PFSK-1 (cell line): ENCODE measurements at regions not wholly inside any gene's neighbourhood (a gene's known extent, or its start where the extent isn't known, plus 50 kb on each side); places are given as distances from the start of the nearest gene placed in this dataset.

Source experiments
- FOXP2 ChIP-seq: optimal IDR thresholded peaks from 2 replicates; pipeline ENCODE3; 2011; ENCODE audit warnings: borderline replicate concordance, control low read depth, inconsistent platforms; ENCODE audit not compliant: insufficient read depth; ENCODE audit errors: extremely low read length, extremely low read depth
- POLR2AphosphoS5 ChIP-seq: IDR thresholded peaks from 2 replicates; pipeline ENCODE4 v1.6.1; 2012; ENCODE audit warnings: low read depth, mild to moderate bottlenecking, control low read depth, low read length, moderate library complexity
- REST ChIP-seq, 2 experiments: IDR thresholded peaks; 2 replicates each; pipeline versions ENCODE4 v1.6.1 to v1.8.0; 2011 to 2012; ENCODE audit warnings: low read depth in 2 of 2, low read length in 2 of 2, control low read depth in 1 of 2, inconsistent platforms in 1 of 2, mild to moderate bottlenecking in 1 of 2, moderate library complexity in 1 of 2; ENCODE audit not compliant: insufficient read depth in 1 of 2
- SIN3A ChIP-seq: IDR thresholded peaks from 2 replicates; pipeline ENCODE4 v1.6.1; 2012; ENCODE audit warnings: mild to moderate bottlenecking, low read length, moderate library complexity, borderline replicate concordance; ENCODE audit not compliant: insufficient read depth
- TAF1 ChIP-seq: IDR thresholded peaks from 2 replicates; pipeline ENCODE4 v1.6.1; 2012; ENCODE audit warnings: low read length, control low read depth, borderline replicate concordance; ENCODE audit not compliant: insufficient read depth

- no peak for TF ChIP-seq TAF1
- TF ChIP-seq POLR2AphosphoS5: no peak
- TF ChIP-seq SIN3A: no peak
- TF ChIP-seq FOXP2: no peak
- TF ChIP-seq REST (IDR thresholded peaks at IDR 0.05; ENCODE audit: insufficient read depth in 1 of 2, low read depth in 2 of 2, low read length in 2 of 2): no peak
These were observed 1624.7 kb downstream of the ARAP2 start for GRCh38 chr4:34619531-34620162.

GRCh38 chr4:34628471-34628870 lies 1615.8 kb downstream of the ARAP2 start:
- TF ChIP-seq FOXP2 (no peak), REST (IDR thresholded peaks at IDR 0.05; ENCODE audit: insufficient read depth in 1 of 2, low read depth in 2 of 2, low read length in 2 of 2) (no peak), TAF1 (no peak), SIN3A (no peak), POLR2AphosphoS5 (no peak)

GRCh38 chr4:34629451-34629850 lies 1614.9 kb downstream of the ARAP2 start:
- TF ChIP-seq REST (IDR thresholded peaks at IDR 0.05; ENCODE audit: insufficient read depth in 1 of 2, low read depth in 2 of 2, low read length in 2 of 2): no peak
- TF ChIP-seq FOXP2: no peak
- no peak for TF ChIP-seq POLR2AphosphoS5
- TF ChIP-seq TAF1: no peak
- TF ChIP-seq SIN3A: no peak

GRCh38 chr4:34633241-34633640 lies 1611.1 kb downstream of the ARAP2 start:
- no peak for TF ChIP-seq REST (IDR thresholded peaks at IDR 0.05; ENCODE audit: insufficient read depth in 1 of 2, low read depth in 2 of 2, low read length in 2 of 2)
- TF ChIP-seq SIN3A: no peak
- no peak for TF ChIP-seq POLR2AphosphoS5
- TF ChIP-seq FOXP2: no peak
- TF ChIP-seq TAF1: no peak

- TF ChIP-seq REST (IDR thresholded peaks at IDR 0.05; ENCODE audit: insufficient read depth in 1 of 2, low read depth in 2 of 2, low read length in 2 of 2) (no peak), FOXP2 (no peak), SIN3A (no peak), TAF1 (no peak), POLR2AphosphoS5 (no peak)
These were observed 1607.7 kb downstream of the ARAP2 start for GRCh38 chr4:34636623-34637022.
